LNCAP (cell line): ENCODE measurements at regions not wholly inside any gene's neighbourhood (a gene's known extent, or its start where the extent isn't known, plus 50 kb on each side); places are given as distances from the start of the nearest gene placed in this dataset.

Source experiments
- TF ChIP-seq, protein P1 (sequence below): fragments of 450-650 bp; IDR thresholded peaks from 2 replicates; pipeline ENCODE4 v1.5.1; 2017; ENCODE audit warnings: mild to moderate bottlenecking

DNA sequence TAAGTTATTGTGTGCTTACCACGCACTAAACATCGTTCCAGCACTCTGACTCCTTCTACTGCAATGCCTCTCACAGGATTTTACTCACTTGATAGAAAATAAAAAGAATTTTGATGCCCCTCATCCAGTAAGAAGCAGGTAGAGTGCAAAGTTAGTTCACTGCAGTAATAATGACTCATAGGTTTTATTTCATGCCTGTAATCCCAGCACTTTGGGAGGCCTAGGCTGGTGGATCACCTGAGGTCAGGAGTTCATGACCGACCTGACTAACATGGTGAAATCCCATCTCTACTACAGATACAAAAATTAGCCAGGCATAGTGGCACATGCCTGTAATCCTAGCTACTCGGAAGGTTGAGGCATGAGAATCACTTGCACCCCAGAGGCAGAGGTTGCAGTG is 190.6 kb downstream of the RAD51AP2 start:
- TF ChIP-seq, protein P1, sequence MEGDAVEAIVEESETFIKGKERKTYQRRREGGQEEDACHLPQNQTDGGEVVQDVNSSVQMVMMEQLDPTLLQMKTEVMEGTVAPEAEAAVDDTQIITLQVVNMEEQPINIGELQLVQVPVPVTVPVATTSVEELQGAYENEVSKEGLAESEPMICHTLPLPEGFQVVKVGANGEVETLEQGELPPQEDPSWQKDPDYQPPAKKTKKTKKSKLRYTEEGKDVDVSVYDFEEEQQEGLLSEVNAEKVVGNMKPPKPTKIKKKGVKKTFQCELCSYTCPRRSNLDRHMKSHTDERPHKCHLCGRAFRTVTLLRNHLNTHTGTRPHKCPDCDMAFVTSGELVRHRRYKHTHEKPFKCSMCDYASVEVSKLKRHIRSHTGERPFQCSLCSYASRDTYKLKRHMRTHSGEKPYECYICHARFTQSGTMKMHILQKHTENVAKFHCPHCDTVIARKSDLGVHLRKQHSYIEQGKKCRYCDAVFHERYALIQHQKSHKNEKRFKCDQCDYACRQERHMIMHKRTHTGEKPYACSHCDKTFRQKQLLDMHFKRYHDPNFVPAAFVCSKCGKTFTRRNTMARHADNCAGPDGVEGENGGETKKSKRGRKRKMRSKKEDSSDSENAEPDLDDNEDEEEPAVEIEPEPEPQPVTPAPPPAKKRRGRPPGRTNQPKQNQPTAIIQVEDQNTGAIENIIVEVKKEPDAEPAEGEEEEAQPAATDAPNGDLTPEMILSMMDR: no peak

- TF ChIP-seq, protein P1: no peak
These were observed 191.5 kb downstream of the RAD51AP2 start for GRCh38 chr2:17326717-17327116.

DNA sequence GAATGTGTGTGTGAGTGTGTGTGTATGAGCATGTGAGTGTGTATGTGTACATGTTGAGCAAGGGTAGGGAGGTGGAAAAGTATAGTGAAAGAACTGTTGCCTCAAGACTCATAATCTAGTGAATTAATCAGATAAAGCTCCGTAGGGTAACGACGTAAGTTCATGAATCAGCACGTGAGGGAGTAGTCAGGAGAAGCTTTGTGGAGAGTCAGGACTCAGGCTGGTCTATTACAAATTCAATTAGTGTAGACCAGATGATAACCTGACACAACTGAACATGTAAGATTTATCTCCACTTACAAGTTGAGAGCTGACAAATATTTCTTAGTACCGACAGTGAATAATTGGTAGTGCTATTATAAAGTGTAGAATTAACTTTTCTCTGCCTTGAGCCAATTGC is 194.5 kb downstream of the RAD51AP2 start:
- TF ChIP-seq, protein P1: no peak

DNA sequence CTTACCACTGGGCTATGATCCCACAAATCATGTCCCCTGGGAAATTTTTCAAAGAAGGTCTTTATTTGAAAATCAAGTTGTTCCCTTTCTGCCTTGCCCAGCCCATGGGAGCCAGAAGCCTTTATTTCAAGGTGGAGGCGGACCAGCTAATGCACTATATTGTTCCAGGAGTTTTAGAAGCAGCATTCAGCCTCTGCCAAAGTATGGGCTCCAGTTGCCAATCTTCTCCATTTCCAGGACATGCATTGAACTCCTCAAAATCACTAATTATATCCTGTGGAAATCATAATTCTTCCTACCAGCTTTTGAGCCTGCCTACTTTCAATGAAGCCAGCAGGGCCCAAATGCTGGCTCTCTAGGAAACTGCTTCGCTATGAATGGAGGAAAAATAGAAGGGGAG is 195.8 kb downstream of the RAD51AP2 start:
- TF ChIP-seq, protein P1: no peak

GRCh38 chr2:17319090-17319489 is 199.2 kb downstream of the RAD51AP2 start:
- TF ChIP-seq, protein P1: no peak

- TF ChIP-seq, protein P1: no peak
These were observed 200.2 kb downstream of the RAD51AP2 start for GRCh38 chr2:17318013-17318412.

- TF ChIP-seq, protein P1: no peak
These were observed 200.7 kb downstream of the RAD51AP2 start for GRCh38 chr2:17317439-17317976.

DNA sequence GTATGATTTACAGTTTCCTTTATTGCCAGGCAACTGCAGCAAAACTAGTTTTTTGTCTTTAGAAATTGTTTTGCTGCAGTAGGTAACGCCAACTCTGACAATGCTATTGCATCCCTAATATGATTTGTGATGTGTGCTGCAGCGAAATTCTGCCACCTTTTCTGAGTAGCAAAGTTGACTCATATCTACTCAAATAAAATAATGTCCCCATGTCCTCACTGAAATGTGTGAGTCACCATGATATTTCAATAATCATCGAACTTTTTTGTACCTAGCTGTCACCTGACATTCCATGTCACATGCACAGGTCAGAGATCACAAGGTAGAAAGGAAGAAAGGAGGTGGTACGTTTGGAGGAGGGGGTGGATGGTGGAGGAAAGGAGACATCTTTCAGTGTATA is 205.0 kb downstream of the RAD51AP2 start:
- TF ChIP-seq, protein P1: no peak
